ENCODE measurements at regions not wholly inside any gene's neighbourhood (a gene's known extent, or its start where the extent isn't known, plus 50 kb on each side); places are given as distances from the start of the nearest gene placed in this dataset.

GRCh38 chr14:101048766-101049165, 145.2 kb upstream of the RTL1 start:
- H3K27me3 ChIP-seq (ENCODE audit: low read depth, low read length), result no peaks in the 10 kb centered on the region

GRCh38 chr14:101049511-101049910, 146.0 kb upstream of the RTL1 start:
- H3K4me1 ChIP-seq (ENCODE audit: low read length), result no peaks in the 10 kb centered on the region
- H3K4me3 ChIP-seq (ENCODE audit: low read length), result no peak overlapping the region
- H3K79me2 ChIP-seq (ENCODE audit: low read length), result no peaks in the 10 kb centered on the region
- no peaks in the 10 kb centered on the region for H3K36me3 ChIP-seq (replicated peaks; ENCODE audit: low read depth, low read length)
- H3K27me3 ChIP-seq (ENCODE audit: low read depth, low read length), result no peaks in the 10 kb centered on the region
- TF ChIP-seq EZH2phosphoT487 (IDR thresholded peaks at IDR 0.05; ENCODE audit: low read depth), result no peak
- no peak for TF ChIP-seq CTCF (IDR thresholded peaks at IDR 0.05; ENCODE audit: low read depth, low read length)
- H3K4me2 ChIP-seq (ENCODE audit: low read length), result no peak overlapping the region
- H3K27ac ChIP-seq (ENCODE audit: low read length), result no peak overlapping the region
- H3K9ac ChIP-seq (ENCODE audit: low read length), result no peak overlapping the region
- no peaks in the 10 kb centered on the region for H4K20me1 ChIP-seq (ENCODE audit: insufficient read depth, low read length)
- no peak overlapping the region for H2AFZ ChIP-seq (ENCODE audit: low read depth, low read length)
- H3K9me3 ChIP-seq (ENCODE audit: insufficient read depth, low read length), result no peaks in the 10 kb centered on the region

More at GRCh38 chr14:101048766-101049165, 145.2 kb upstream of the RTL1 start:
- Histone ChIP-seq H3K4me1 (ENCODE audit: low read length) (no peaks in the 10 kb centered on the region), H3K79me2 (ENCODE audit: low read length) (no peaks in the 10 kb centered on the region), H4K20me1 (ENCODE audit: insufficient read depth, low read length) (no peaks in the 10 kb centered on the region), H3K9ac (ENCODE audit: low read length) (no peak overlapping the region), H3K27ac (ENCODE audit: low read length) (no peak overlapping the region), H3K9me3 (ENCODE audit: insufficient read depth, low read length) (no peaks in the 10 kb centered on the region), H2AFZ (ENCODE audit: low read depth, low read length) (no peak overlapping the region), H3K4me3 (ENCODE audit: low read length) (no peak overlapping the region), H3K4me2 (ENCODE audit: low read length) (no peak overlapping the region), H3K36me3 (replicated peaks; ENCODE audit: low read depth, low read length) (no peaks in the 10 kb centered on the region)
- TF ChIP-seq CTCF (IDR thresholded peaks at IDR 0.05; ENCODE audit: low read depth, low read length) (no peak), EZH2phosphoT487 (IDR thresholded peaks at IDR 0.05; ENCODE audit: low read depth) (no peak)

DNA sequence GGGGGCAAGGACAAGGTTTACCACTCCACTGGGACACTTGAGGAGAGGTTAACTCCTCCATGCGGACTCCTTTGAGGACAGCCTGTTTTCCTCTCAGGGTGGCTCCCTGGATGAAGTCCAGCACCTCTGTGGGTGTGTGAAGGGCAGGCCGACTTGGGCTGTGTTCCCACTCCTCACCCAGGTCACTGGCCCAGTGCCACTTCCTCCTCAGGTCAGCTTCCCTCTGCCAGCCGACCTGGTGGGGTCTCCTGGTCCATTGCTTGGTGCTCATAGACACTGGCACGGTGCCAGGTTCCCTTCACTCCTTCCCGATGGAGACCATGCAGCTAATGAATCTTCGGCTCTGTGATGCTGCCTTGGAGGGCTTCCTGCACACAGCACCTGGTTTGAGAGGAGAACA, 146.4 kb upstream of the RTL1 start:
- H3K9ac ChIP-seq (ENCODE audit: low read length), result no peak overlapping the region
- H3K9me3 ChIP-seq (ENCODE audit: insufficient read depth, low read length), result no peaks in the 10 kb centered on the region
- H2AFZ ChIP-seq (ENCODE audit: low read depth, low read length), result no peak overlapping the region
- H4K20me1 ChIP-seq (ENCODE audit: insufficient read depth, low read length), result no peaks in the 10 kb centered on the region
- no peak overlapping the region for H3K4me3 ChIP-seq (ENCODE audit: low read length)
- no peak for TF ChIP-seq CTCF (IDR thresholded peaks at IDR 0.05; ENCODE audit: low read depth, low read length)
- TF ChIP-seq EZH2phosphoT487 (IDR thresholded peaks at IDR 0.05; ENCODE audit: low read depth), result no peak
- no peak overlapping the region for H3K4me2 ChIP-seq (ENCODE audit: low read length)
- no peaks in the 10 kb centered on the region for H3K36me3 ChIP-seq (replicated peaks; ENCODE audit: low read depth, low read length)
- H3K4me1 ChIP-seq (ENCODE audit: low read length), result no peaks in the 10 kb centered on the region
- H3K27ac ChIP-seq (ENCODE audit: low read length), result no peak overlapping the region
- no peaks in the 10 kb centered on the region for H3K27me3 ChIP-seq (ENCODE audit: low read depth, low read length)
- no peaks in the 10 kb centered on the region for H3K79me2 ChIP-seq (ENCODE audit: low read length)

GRCh38 chr14:101050901-101051490, 147.5 kb upstream of the RTL1 start:
- no peaks in the 10 kb centered on the region for H4K20me1 ChIP-seq (ENCODE audit: insufficient read depth, low read length)
- no peak overlapping the region for H3K9ac ChIP-seq (ENCODE audit: low read length)
- H3K27ac ChIP-seq (ENCODE audit: low read length), result no peak overlapping the region
- H3K4me3 ChIP-seq (ENCODE audit: low read length), result no peak overlapping the region
- no peaks in the 10 kb centered on the region for H3K9me3 ChIP-seq (ENCODE audit: insufficient read depth, low read length)
- no peaks in the 10 kb centered on the region for H3K36me3 ChIP-seq (replicated peaks; ENCODE audit: low read depth, low read length)
- H3K4me1 ChIP-seq (ENCODE audit: low read length), result no peaks in the 10 kb centered on the region
- TF ChIP-seq CTCF (IDR thresholded peaks at IDR 0.05; ENCODE audit: low read depth, low read length), result no peak
- no peak for TF ChIP-seq EZH2phosphoT487 (IDR thresholded peaks at IDR 0.05; ENCODE audit: low read depth)
- no peaks in the 10 kb centered on the region for H3K79me2 ChIP-seq (ENCODE audit: low read length)
- no peaks in the 10 kb centered on the region for H3K27me3 ChIP-seq (ENCODE audit: low read depth, low read length)
- H3K4me2 ChIP-seq (ENCODE audit: low read length), result no peak overlapping the region
- H2AFZ ChIP-seq (ENCODE audit: low read depth, low read length), result no peak overlapping the region

Measured in OCI-LY3 (cell line).